ENCODE measurements at regions not wholly inside any gene's neighbourhood (a gene's known extent, or its start where the extent isn't known, plus 50 kb on each side); places are given as distances from the start of the nearest gene placed in this dataset.

DNA sequence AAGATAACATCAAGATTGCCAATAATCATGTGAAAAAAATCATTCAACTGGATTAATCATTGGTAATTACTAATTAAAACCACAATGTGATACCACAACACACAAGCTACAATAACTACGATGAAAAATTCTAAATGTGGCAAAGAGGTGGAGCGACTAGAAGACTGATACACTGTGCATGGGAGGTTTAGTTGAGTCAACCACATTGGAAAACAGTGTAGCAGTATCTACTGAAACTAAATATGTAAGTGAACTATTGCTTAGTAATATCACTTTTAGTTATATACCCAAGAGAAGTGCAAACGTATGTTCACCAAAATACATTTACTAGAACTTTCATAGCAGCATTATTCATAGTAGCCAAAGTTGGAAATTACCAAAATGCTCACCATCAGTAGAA lies 359.9 kb downstream of the ETS1 start:
- Histone ChIP-seq H3K27ac (ENCODE audit: control insufficient read depth, insufficient read depth) (no peak overlapping the region), H3K4me3 (no peak overlapping the region), H4K20me1 (ENCODE audit: control insufficient read depth, insufficient read depth) (no peaks in the 10 kb centered on the region), H2AFZ (ENCODE audit: control insufficient read depth, low read depth, low read length) (no peak overlapping the region), H3K9ac (ENCODE audit: control insufficient read depth, insufficient read depth, low read length) (no peak overlapping the region), H3K9me3 (replicated peaks; ENCODE audit: control insufficient read depth, insufficient read depth, low read length) (no peaks in the 10 kb centered on the region), H3K4me1 (ENCODE audit: control insufficient read depth, insufficient read depth, low read length) (no peaks in the 10 kb centered on the region), H3K27me3 (replicated peaks in 1 of 2; ENCODE audit: control insufficient read depth in 2 of 2, insufficient read depth in 2 of 2, low read length in 1 of 2) (no peaks in the 10 kb centered on the region), H3K36me3 (ENCODE audit: control insufficient read depth in 2 of 2, insufficient read depth in 2 of 2, low read length in 1 of 2) (no peaks in the 10 kb centered on the region), H3K4me2 (ENCODE audit: control insufficient read depth, insufficient read depth) (no peak overlapping the region), H3K79me2 (ENCODE audit: control insufficient read depth, insufficient read depth, low read length) (no peaks in the 10 kb centered on the region)
- WGBS (ENCODE audit: insufficient coverage, insufficient replicate concordance, low lambda C conversion rate, missing lambda C conversion rate) = 25% methylated on average over 3 of the region's 3 CpGs
- CTCF ChIA-PET = no interaction called here
- SMC1A ChIA-PET (ENCODE audit: uncharacterized antibody, unreplicated experiment) = no interaction called here
- TF ChIP-seq NR2C2 (IDR thresholded peaks at IDR 0.05; ENCODE audit: borderline replicate concordance, control insufficient read depth, insufficient read length, low read depth) (no peak), HCFC1 (IDR thresholded peaks at IDR 0.05; ENCODE audit: low read length) (no peak), ZNF384 (IDR thresholded peaks at IDR 0.05; ENCODE audit: borderline replicate concordance, low read depth, low read length) (no peak)
- POLR2A ChIA-PET = no interaction called here
- no peak for ATAC-seq
- in situ Hi-C loops (cut with MboI) (no loop called here), intact Hi-C loops (cut with micrococcal nuclease; ENCODE audit: unreplicated experiment) (no loop called here)
- RAD21 ChIA-PET (ENCODE audit: unreplicated experiment) = no interaction called here
- BruUV-seq (replicated peaks) = no TSS peak
- DNase-seq (ENCODE audit: low read depth, low spot score) = no peak
- FAIRE-seq = no peak

DNA sequence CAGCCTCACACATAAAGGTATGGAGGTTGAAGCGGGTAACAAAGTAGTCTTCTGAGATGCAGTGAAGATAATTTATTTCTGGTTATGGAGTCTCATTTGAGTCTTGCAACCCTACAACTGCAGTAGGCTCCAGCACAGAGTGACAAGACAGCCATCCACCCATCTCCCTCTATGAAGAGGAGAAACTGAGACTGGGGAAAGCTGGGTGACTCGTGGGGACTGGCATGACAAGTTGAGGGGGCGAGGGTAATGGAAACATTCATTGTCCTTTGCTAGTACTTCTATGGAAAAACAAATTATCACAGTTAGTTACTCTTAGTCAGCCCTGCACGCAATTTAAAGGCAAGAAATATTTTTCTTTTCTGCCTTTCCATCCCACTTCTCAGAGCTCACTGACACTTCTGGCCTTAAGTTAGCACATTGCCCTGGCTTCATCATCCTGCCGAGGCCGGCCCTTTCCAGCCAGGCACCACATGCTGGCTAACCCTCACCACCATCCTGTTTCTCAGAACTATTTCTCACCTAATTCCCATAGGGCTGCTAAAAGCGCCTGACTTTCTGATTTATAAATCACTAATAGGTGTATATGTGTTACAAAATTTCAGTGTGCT lies 361.1 kb downstream of the ETS1 start:
- no peak overlapping the region for H3K4me3 ChIP-seq
- CTCF ChIA-PET = interaction anchor here (0.6 kb wide), 1 partner anchor 8 kb away, joined by 3 read pairs; no protein-coding TSS in a partner anchor
- TF ChIP-seq, protein P1, sequence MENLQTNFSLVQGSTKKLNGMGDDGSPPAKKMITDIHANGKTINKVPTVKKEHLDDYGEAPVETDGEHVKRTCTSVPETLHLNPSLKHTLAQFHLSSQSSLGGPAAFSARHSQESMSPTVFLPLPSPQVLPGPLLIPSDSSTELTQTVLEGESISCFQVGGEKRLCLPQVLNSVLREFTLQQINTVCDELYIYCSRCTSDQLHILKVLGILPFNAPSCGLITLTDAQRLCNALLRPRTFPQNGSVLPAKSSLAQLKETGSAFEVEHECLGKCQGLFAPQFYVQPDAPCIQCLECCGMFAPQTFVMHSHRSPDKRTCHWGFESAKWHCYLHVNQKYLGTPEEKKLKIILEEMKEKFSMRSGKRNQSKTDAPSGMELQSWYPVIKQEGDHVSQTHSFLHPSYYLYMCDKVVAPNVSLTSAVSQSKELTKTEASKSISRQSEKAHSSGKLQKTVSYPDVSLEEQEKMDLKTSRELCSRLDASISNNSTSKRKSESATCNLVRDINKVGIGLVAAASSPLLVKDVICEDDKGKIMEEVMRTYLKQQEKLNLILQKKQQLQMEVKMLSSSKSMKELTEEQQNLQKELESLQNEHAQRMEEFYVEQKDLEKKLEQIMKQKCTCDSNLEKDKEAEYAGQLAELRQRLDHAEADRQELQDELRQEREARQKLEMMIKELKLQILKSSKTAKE (IDR thresholded peaks at IDR 0.05; ENCODE audit: low read depth, poor library complexity, severe bottlenecking) = no peak
- TF ChIP-seq, protein P2, sequence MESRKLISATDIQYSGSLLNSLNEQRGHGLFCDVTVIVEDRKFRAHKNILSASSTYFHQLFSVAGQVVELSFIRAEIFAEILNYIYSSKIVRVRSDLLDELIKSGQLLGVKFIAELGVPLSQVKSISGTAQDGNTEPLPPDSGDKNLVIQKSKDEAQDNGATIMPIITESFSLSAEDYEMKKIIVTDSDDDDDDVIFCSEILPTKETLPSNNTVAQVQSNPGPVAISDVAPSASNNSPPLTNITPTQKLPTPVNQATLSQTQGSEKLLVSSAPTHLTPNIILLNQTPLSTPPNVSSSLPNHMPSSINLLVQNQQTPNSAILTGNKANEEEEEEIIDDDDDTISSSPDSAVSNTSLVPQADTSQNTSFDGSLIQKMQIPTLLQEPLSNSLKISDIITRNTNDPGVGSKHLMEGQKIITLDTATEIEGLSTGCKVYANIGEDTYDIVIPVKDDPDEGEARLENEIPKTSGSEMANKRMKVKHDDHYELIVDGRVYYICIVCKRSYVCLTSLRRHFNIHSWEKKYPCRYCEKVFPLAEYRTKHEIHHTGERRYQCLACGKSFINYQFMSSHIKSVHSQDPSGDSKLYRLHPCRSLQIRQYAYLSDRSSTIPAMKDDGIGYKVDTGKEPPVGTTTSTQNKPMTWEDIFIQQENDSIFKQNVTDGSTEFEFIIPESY (IDR thresholded peaks at IDR 0.05) = no peak
- TF ChIP-seq, protein P3, sequence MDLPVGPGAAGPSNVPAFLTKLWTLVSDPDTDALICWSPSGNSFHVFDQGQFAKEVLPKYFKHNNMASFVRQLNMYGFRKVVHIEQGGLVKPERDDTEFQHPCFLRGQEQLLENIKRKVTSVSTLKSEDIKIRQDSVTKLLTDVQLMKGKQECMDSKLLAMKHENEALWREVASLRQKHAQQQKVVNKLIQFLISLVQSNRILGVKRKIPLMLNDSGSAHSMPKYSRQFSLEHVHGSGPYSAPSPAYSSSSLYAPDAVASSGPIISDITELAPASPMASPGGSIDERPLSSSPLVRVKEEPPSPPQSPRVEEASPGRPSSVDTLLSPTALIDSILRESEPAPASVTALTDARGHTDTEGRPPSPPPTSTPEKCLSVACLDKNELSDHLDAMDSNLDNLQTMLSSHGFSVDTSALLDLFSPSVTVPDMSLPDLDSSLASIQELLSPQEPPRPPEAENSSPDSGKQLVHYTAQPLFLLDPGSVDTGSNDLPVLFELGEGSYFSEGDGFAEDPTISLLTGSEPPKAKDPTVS (IDR thresholded peaks at IDR 0.05; ENCODE audit: low read depth, low read length) = no peak
- no peak for TF ChIP-seq LARP7 (IDR thresholded peaks at IDR 0.05)
- TF ChIP-seq, protein P4, sequence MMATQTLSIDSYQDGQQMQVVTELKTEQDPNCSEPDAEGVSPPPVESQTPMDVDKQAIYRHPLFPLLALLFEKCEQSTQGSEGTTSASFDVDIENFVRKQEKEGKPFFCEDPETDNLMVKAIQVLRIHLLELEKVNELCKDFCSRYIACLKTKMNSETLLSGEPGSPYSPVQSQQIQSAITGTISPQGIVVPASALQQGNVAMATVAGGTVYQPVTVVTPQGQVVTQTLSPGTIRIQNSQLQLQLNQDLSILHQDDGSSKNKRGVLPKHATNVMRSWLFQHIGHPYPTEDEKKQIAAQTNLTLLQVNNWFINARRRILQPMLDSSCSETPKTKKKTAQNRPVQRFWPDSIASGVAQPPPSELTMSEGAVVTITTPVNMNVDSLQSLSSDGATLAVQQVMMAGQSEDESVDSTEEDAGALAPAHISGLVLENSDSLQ (IDR thresholded peaks at IDR 0.05) = no peak
- TF ChIP-seq STAT1 (conservative IDR thresholded peaks at IDR 0.05) = no peak
- no peak for TF ChIP-seq ATF7 (IDR thresholded peaks at IDR 0.05; ENCODE audit: low read depth)
- TF ChIP-seq SPI1 (IDR thresholded peaks at IDR 0.05; ENCODE audit: borderline replicate concordance, insufficient read depth, low read depth, low read length) = no peak

More for the DNA sequence above, 361.1 kb downstream of the ETS1 start:
- no peaks in the 10 kb centered on the region for H3K36me3 ChIP-seq (ENCODE audit: control insufficient read depth in 2 of 2, insufficient read depth in 2 of 2, low read length in 1 of 2)
- no peak overlapping the region for H2AFZ ChIP-seq (ENCODE audit: control insufficient read depth, low read depth, low read length)
- POLR2A ChIA-PET = no interaction called here
- no peaks in the 10 kb centered on the region for H3K79me2 ChIP-seq (ENCODE audit: control insufficient read depth, insufficient read depth, low read length)
- H4K20me1 ChIP-seq (ENCODE audit: control insufficient read depth, insufficient read depth) = no peaks in the 10 kb centered on the region
- WGBS (ENCODE audit: insufficient coverage, insufficient replicate concordance, low lambda C conversion rate, missing lambda C conversion rate) = 63% methylated on average over 7 of the region's 7 CpGs
- no peak overlapping the region for H3K9ac ChIP-seq (ENCODE audit: control insufficient read depth, insufficient read depth, low read length)
- no peak for ATAC-seq
- no peaks in the 10 kb centered on the region for H3K27me3 ChIP-seq (replicated peaks in 1 of 2; ENCODE audit: control insufficient read depth in 2 of 2, insufficient read depth in 2 of 2, low read length in 1 of 2)
- no peak overlapping the region for H3K27ac ChIP-seq (ENCODE audit: control insufficient read depth, insufficient read depth)
- DNase-seq (ENCODE audit: low read depth, low spot score) = no peak
- SMC1A ChIA-PET (ENCODE audit: uncharacterized antibody, unreplicated experiment) = no interaction called here
- H3K9me3 ChIP-seq (replicated peaks; ENCODE audit: control insufficient read depth, insufficient read depth, low read length) = no peaks in the 10 kb centered on the region
- RAD21 ChIA-PET (ENCODE audit: unreplicated experiment) = no interaction called here
- intact Hi-C loops (cut with micrococcal nuclease; ENCODE audit: unreplicated experiment) = no loop called here
- no TSS peak for BruUV-seq (replicated peaks)
- in situ Hi-C loops (cut with MboI) = no loop called here
- no peak overlapping the region for H3K4me2 ChIP-seq (ENCODE audit: control insufficient read depth, insufficient read depth)
- H3K4me1 ChIP-seq (ENCODE audit: control insufficient read depth, insufficient read depth, low read length) = no peaks in the 10 kb centered on the region
- FAIRE-seq = no peak

Data from GM12878 (cell line).